ENCODE measurements at regions not wholly inside any gene's neighbourhood (a gene's known extent, or its start where the extent isn't known, plus 50 kb on each side); places are given as distances from the start of the nearest gene placed in this dataset.

DNA sequence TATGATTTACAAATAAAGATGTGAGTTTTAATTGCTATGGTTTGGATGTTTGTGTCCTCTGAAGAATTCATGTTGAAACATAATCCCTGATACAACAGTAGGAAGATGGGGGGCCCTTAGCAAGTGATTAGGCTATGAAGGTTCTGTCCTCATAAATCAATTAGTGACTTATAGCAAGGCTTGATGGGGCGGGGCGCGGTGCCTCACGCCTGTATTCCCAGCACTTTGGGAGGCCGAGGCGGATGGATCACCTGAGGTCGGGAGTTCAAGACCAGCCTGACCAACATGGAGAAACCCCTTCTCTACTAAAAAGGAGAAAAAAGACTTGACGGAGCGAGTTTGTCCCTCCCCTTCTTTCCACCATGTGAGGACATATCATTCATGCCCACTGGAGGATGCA is 2486.5 kb upstream of the PCDH20 start:
- Histone ChIP-seq H2AK5ac (ENCODE audit: insufficient read length, low read length) (no peak overlapping the region), H3K79me1 (ENCODE audit: insufficient read depth, low read depth, low read length, poor library complexity, severe bottlenecking) (no peaks in the 10 kb centered on the region), H3K4me2 (ENCODE audit: insufficient read depth, insufficient read length, low read length) (no peak overlapping the region), H3K27ac (ENCODE audit: insufficient read length, low read depth, low read length) (no peak overlapping the region), H2BK15ac (ENCODE audit: low read depth, low read length) (no peak overlapping the region), H4K91ac (ENCODE audit: insufficient read length, low read depth, low read length) (no peak overlapping the region), H3K56ac (ENCODE audit: insufficient read length, low read depth, low read length) (no peak overlapping the region), H3K9me3 (ENCODE audit: control insufficient read depth, low read depth, low read length) (no peaks in the 10 kb centered on the region), H4K8ac (replicated peaks; ENCODE audit: insufficient read length, low read depth, low read length) (no peak overlapping the region), H2BK5ac (ENCODE audit: insufficient read length, low read length) (no peak overlapping the region), H2BK12ac (ENCODE audit: insufficient read length, low read depth, low read length) (no peak overlapping the region), H3K27me3 (ENCODE audit: insufficient read depth, low read length) (no peaks in the 10 kb centered on the region), H3T11ph (ENCODE audit: low read length) (no peak overlapping the region), H3K23ac (ENCODE audit: insufficient read length, low read depth, low read length) (no peak overlapping the region), H2BK120ac (ENCODE audit: low read depth, low read length, poor library complexity, severe bottlenecking) (no peak overlapping the region), H4K5ac (ENCODE audit: insufficient read length, low read depth, low read length) (no peak overlapping the region), H2AFZ (ENCODE audit: low read length) (no peak overlapping the region), H3K4me1 (ENCODE audit: insufficient read depth, low read length) (no peaks in the 10 kb centered on the region), H3K23me2 (ENCODE audit: insufficient read length, low read depth, low read length, poor library complexity, severe bottlenecking) (no peaks in the 10 kb centered on the region), H3K18ac (ENCODE audit: insufficient read length, low read depth, low read length) (no peak overlapping the region), H3K79me2 (ENCODE audit: insufficient read depth, low read length) (no peaks in the 10 kb centered on the region), H3K14ac (ENCODE audit: insufficient read depth, low read length) (no peak overlapping the region), H3K4ac (ENCODE audit: low read depth, low read length) (no peak overlapping the region), H2BK20ac (ENCODE audit: low read depth, low read length, poor library complexity, severe bottlenecking) (no peak overlapping the region), H3K9ac (ENCODE audit: extremely low read depth, insufficient read length, low read length) (no peak overlapping the region), H4K20me1 (ENCODE audit: control insufficient read depth, insufficient read depth, insufficient read length) (no peaks in the 10 kb centered on the region)
- H3K4me3 Mint-ChIP-seq: no peak overlapping the region
- no peak for TF ChIP-seq CTCF (conservative IDR thresholded peaks at IDR 0.05)
- no peaks in the 10 kb centered on the region for H3K9me3 Mint-ChIP-seq
- no CpG with 5 or more reads among the region's 9 CpGs for WGBS (ENCODE audit: extremely low coverage, insufficient read length, low lambda C conversion rate)
- H3K27me3 Mint-ChIP-seq (ENCODE audit: low read depth): no peaks in the 10 kb centered on the region
- H3K4me1 Mint-ChIP-seq: no peaks in the 10 kb centered on the region
- no peak for DNase-seq
- no peak overlapping the region for H3K27ac Mint-ChIP-seq
- no peaks in the 10 kb centered on the region for H3K36me3 Mint-ChIP-seq (ENCODE audit: insufficient read depth in 1 of 3, low read depth in 3 of 3)
